ENCODE measurements at regions not wholly inside any gene's neighbourhood (a gene's known extent, or its start where the extent isn't known, plus 50 kb on each side); places are given as distances from the start of the nearest gene placed in this dataset.

DNA sequence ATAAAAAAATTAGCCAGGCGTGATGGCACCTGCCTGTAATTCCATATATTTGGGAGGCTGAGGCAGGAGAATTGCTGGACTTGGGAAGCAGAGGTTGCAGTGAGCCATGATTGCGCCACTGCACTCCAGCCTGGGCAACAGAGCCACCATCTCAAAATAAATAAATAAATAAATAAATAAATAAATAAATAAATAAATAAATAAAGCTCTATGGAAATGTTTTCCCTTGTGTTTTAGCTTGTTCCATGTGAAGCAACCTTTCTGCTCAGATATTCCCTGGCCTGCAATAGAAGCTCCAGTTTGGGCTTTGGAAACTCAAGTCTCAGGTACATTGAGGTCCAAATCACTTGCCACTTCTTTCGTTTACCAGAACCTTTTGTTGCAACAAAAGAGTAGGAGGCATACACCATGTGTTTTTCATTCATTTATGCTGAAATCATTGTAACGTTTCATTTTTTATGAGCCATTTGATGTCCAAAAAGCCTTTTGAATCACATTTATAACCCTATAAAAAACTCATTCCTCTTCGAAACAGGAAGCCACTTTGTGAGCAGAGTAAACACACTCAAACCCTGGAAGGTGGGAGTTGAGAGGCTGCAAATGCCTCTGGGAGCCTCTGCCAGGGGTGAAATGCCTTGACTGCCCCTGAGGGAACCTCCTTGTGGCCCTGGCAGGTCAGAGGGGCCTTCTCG lies 376.6 kb upstream of the TBX3 start:
- TF ChIP-seq FOXA1 (IDR thresholded peaks at IDR 0.05): no peak
- no peak for TF ChIP-seq SP1 (IDR thresholded peaks at IDR 0.05)
- TF ChIP-seq, protein P1, sequence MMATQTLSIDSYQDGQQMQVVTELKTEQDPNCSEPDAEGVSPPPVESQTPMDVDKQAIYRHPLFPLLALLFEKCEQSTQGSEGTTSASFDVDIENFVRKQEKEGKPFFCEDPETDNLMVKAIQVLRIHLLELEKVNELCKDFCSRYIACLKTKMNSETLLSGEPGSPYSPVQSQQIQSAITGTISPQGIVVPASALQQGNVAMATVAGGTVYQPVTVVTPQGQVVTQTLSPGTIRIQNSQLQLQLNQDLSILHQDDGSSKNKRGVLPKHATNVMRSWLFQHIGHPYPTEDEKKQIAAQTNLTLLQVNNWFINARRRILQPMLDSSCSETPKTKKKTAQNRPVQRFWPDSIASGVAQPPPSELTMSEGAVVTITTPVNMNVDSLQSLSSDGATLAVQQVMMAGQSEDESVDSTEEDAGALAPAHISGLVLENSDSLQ (IDR thresholded peaks at IDR 0.05): no peak
- TF ChIP-seq FOXM1 (IDR thresholded peaks at IDR 0.05; ENCODE audit: borderline replicate concordance): no peak
